Epithelial cell of esophagus (primary cell): ENCODE measurements at regions not wholly inside any gene's neighbourhood (a gene's known extent, or its start where the extent isn't known, plus 50 kb on each side); places are given as distances from the start of the nearest gene placed in this dataset.

ENCODE experiments used
- DNase-seq: peaks from one replicate; pipeline ENCODE4 v3.0.0; 2010; ENCODE audit warnings: low read depth
- H3K4me3 ChIP-seq: 2 replicates; pipeline ENCODE4 v1.5.1; 2011; ENCODE audit warnings: mild to moderate bottlenecking, low read length, control low read depth
- CTCF ChIP-seq: IDR thresholded peaks from 2 replicates; pipeline ENCODE4 v1.5.1; 2011; ENCODE audit warnings: low read depth, mild to moderate bottlenecking, low read length, control low read depth, inconsistent platforms; ENCODE audit not compliant: insufficient read depth; ENCODE audit errors: missing control alignments

- no peak overlapping the region for H3K4me3 ChIP-seq
- DNase-seq = no peak
- TF ChIP-seq CTCF = no peak
These were observed 2233.1 kb downstream of the MRPL39 start for GRCh38 chr21:23374155-23374554.

- no peak for DNase-seq
These were observed 2250.4 kb downstream of the MRPL39 start for GRCh38 chr21:23356905-23357304.

GRCh38 chr21:23316190-23316589, 2291.1 kb downstream of the MRPL39 start:
- H3K4me3 ChIP-seq = no peak overlapping the region
- DNase-seq = no peak
- no peak for TF ChIP-seq CTCF

More at GRCh38 chr21:23356905-23357304, 2250.4 kb downstream of the MRPL39 start:
- H3K4me3 ChIP-seq = no peak overlapping the region
- no peak for TF ChIP-seq CTCF

- no peak overlapping the region for H3K4me3 ChIP-seq
- DNase-seq = no peak
- TF ChIP-seq CTCF = no peak
These were observed 2298.5 kb downstream of the MRPL39 start for GRCh38 chr21:23308741-23309140.

GRCh38 chr21:23307065-23307464, 2300.2 kb downstream of the MRPL39 start:
- no peak for DNase-seq
- no peak overlapping the region for H3K4me3 ChIP-seq
- no peak for TF ChIP-seq CTCF

- DNase-seq = no peak
- no peak for TF ChIP-seq CTCF
- H3K4me3 ChIP-seq = no peak overlapping the region
These were observed 2294.1 kb downstream of the NCAM2 start for GRCh38 chr21:23292292-23292691.

- H3K4me3 ChIP-seq = no peak overlapping the region
- no peak for TF ChIP-seq CTCF
- no peak for DNase-seq
These were observed 2283.7 kb downstream of the NCAM2 start for GRCh38 chr21:23281917-23282316.
